ENCODE measurements at regions not wholly inside any gene's neighbourhood (a gene's known extent, or its start where the extent isn't known, plus 50 kb on each side); places are given as distances from the start of the nearest gene placed in this dataset.

DNA sequence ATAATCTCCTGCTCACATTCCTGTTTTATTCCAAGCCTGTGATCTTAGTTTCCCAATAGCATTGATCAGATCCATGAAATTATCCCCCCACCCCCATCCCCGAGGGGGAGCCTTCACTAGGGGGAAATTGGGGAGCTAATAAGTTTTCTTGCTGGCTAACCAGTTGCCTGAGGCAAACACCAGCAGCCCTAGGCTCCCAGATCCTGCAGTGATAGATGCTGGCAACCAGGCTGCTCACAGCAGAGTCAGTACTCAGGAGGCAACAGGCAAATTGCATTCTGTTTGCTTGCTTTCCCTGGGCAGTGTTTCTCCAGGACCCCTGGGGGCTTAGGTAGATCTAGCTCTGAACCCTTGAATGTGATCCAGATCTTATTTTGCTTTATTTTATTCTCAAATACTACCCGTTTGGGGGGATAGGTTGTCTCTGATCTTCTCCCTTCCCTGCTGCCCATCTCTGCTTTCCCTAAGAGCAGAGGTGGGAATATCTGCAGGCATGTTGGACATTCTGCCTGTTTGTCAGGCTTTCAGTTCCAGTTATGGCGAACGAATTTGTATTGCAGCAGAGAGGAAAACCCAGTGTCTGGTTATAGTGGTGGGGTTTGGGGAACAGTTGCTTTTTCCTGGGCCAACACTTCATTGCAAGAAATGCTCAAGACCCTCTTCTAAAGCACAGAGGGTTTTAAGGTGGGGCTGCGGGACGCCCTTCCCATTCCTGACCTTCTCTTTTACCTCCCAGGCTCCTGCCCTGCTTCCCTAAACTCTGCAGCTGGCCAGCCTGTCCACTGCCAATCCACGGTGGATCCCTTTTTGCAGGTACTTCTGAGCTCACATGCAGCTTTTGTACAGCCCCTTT lies 289.8 kb upstream of the PLXNA2 start:
- TF ChIP-seq, protein P1, sequence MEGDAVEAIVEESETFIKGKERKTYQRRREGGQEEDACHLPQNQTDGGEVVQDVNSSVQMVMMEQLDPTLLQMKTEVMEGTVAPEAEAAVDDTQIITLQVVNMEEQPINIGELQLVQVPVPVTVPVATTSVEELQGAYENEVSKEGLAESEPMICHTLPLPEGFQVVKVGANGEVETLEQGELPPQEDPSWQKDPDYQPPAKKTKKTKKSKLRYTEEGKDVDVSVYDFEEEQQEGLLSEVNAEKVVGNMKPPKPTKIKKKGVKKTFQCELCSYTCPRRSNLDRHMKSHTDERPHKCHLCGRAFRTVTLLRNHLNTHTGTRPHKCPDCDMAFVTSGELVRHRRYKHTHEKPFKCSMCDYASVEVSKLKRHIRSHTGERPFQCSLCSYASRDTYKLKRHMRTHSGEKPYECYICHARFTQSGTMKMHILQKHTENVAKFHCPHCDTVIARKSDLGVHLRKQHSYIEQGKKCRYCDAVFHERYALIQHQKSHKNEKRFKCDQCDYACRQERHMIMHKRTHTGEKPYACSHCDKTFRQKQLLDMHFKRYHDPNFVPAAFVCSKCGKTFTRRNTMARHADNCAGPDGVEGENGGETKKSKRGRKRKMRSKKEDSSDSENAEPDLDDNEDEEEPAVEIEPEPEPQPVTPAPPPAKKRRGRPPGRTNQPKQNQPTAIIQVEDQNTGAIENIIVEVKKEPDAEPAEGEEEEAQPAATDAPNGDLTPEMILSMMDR (IDR thresholded peaks at IDR 0.05), result no peak
- TF ChIP-seq POLR2A (IDR thresholded peaks at IDR 0.05), result no peak

Data from lower leg skin (tissue), 3 donors.